HFFc6 (cell line): ENCODE measurements at regions not wholly inside any gene's neighbourhood (a gene's known extent, or its start where the extent isn't known, plus 50 kb on each side); places are given as distances from the start of the nearest gene placed in this dataset.

ENCODE experiments used
- DNase-seq: peaks from one replicate; pipeline ENCODE4 v3.0.0-alpha.2; 2018
- H3K27ac Mint-ChIP-seq: 2 replicates; pipeline ENCODE4 v1.8.0; 2020; ENCODE audit warnings: mild to moderate bottlenecking, mixed read lengths
- H3K27me3 Mint-ChIP-seq: 2 replicates; pipeline ENCODE4 v1.8.0; 2021; ENCODE audit warnings: mild to moderate bottlenecking, moderate library complexity, mixed read lengths; ENCODE audit not compliant: insufficient read depth
- H3K36me3 Mint-ChIP-seq: 2 replicates; pipeline ENCODE4 v1.8.0; 2021; ENCODE audit warnings: low read depth, mixed read lengths
- H3K4me1 Mint-ChIP-seq: 2 replicates; pipeline ENCODE4 v1.8.0; 2020; ENCODE audit warnings: low read depth, mixed read lengths
- H3K4me3 Mint-ChIP-seq: 2 replicates; pipeline ENCODE4 v1.8.0; 2020; ENCODE audit warnings: mild to moderate bottlenecking, moderate library complexity, mixed read lengths
- H3K9me3 Mint-ChIP-seq: 2 replicates; pipeline ENCODE4 v1.8.0; 2020; ENCODE audit warnings: mild to moderate bottlenecking, mixed read lengths
- TF ChIP-seq, protein P1 (sequence below): fragments of 200-600 bp; sonication (generic); IDR thresholded peaks from 2 replicates; pipeline ENCODE4 v1.5.0; 2021; ENCODE audit warnings: antibody characterized with exemption, mild to moderate bottlenecking

DNA sequence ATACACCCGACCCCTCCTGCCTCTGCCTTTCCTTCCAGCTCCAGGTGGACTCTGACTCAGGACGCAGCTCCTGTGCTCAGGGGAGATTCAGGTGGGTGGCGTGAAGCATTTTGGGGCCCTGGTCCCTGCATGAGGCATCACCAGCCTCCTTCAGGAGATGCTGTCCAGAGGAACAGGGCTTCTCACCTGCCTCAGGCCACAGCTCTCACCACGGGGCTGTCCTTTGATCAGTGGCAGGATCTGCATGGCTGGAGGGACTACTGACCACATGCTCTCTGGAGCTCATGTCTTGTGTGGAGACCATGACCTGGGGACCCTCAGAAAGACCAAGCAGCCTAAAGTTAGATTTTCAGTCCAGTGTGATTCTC, 58.8 kb downstream of the GGTLC2 start:
- TF ChIP-seq, protein P1, sequence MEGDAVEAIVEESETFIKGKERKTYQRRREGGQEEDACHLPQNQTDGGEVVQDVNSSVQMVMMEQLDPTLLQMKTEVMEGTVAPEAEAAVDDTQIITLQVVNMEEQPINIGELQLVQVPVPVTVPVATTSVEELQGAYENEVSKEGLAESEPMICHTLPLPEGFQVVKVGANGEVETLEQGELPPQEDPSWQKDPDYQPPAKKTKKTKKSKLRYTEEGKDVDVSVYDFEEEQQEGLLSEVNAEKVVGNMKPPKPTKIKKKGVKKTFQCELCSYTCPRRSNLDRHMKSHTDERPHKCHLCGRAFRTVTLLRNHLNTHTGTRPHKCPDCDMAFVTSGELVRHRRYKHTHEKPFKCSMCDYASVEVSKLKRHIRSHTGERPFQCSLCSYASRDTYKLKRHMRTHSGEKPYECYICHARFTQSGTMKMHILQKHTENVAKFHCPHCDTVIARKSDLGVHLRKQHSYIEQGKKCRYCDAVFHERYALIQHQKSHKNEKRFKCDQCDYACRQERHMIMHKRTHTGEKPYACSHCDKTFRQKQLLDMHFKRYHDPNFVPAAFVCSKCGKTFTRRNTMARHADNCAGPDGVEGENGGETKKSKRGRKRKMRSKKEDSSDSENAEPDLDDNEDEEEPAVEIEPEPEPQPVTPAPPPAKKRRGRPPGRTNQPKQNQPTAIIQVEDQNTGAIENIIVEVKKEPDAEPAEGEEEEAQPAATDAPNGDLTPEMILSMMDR = no peak
- Mint-ChIP-seq H3K4me1 (peaks cover 7% of the 10 kb centered on the region), H3K27ac (no peak overlapping the region), H3K9me3 (no peaks in the 10 kb centered on the region), H3K27me3 (peaks cover 10% of the 10 kb centered on the region), H3K36me3 (no peaks in the 10 kb centered on the region), H3K4me3 (no peak overlapping the region)
- no peak for DNase-seq

- TF ChIP-seq, protein P1 = no peak
- Mint-ChIP-seq H3K4me1 (peaks cover 7% of the 10 kb centered on the region), H3K36me3 (no peaks in the 10 kb centered on the region), H3K27me3 (peaks cover 13% of the 10 kb centered on the region), H3K27ac (no peak overlapping the region), H3K4me3 (no peak overlapping the region), H3K9me3 (no peaks in the 10 kb centered on the region)
- DNase-seq = peak; percentile 20
Measured at GRCh38 chr22:22703715-22704114, 59.3 kb downstream of the GGTLC2 start.

- peaks cover 7% of the 10 kb centered on the region for H3K4me1 Mint-ChIP-seq
- H3K36me3 Mint-ChIP-seq = no peaks in the 10 kb centered on the region
- no peak overlapping the region for H3K4me3 Mint-ChIP-seq
- H3K9me3 Mint-ChIP-seq = no peaks in the 10 kb centered on the region
- peaks cover 15% of the 10 kb centered on the region for H3K27me3 Mint-ChIP-seq
- DNase-seq = no peak
- no peak overlapping the region for H3K27ac Mint-ChIP-seq
- TF ChIP-seq, protein P1 = no peak
Measured at GRCh38 chr22:22704156-22704946, 59.9 kb downstream of the GGTLC2 start.

- TF ChIP-seq, protein P1 = no peak
- Mint-ChIP-seq H3K9me3 (no peaks in the 10 kb centered on the region), H3K4me3 (no peak overlapping the region), H3K36me3 (no peaks in the 10 kb centered on the region), H3K27me3 (peaks cover 15% of the 10 kb centered on the region), H3K4me1 (peaks cover 7% of the 10 kb centered on the region), H3K27ac (no peak overlapping the region)
- no peak for DNase-seq
Measured at GRCh38 chr22:22705328-22706100, 61.1 kb downstream of the GGTLC2 start.

GRCh38 chr22:22706253-22706915, 62.0 kb downstream of the GGTLC2 start:
- H3K4me1 Mint-ChIP-seq = peaks cover 7% of the 10 kb centered on the region
- H3K4me3 Mint-ChIP-seq = no peak overlapping the region
- DNase-seq = no peak
- H3K27ac Mint-ChIP-seq = no peak overlapping the region
- H3K36me3 Mint-ChIP-seq = no peaks in the 10 kb centered on the region
- TF ChIP-seq, protein P1 = no peak
- no peaks in the 10 kb centered on the region for H3K9me3 Mint-ChIP-seq
- H3K27me3 Mint-ChIP-seq = peaks cover 11% of the 10 kb centered on the region
